Upper lobe of right lung (tissue), 1 donor: ENCODE measurements at regions not wholly inside any gene's neighbourhood (a gene's known extent, or its start where the extent isn't known, plus 50 kb on each side); places are given as distances from the start of the nearest gene placed in this dataset.

Experiments used
- ATAC-seq: fragments of 200-7000 bp; cut with Tn5 transposase; one replicate; pipeline ENCODE4 v1.9.1; 2020; ENCODE audit warnings: mild to moderate bottlenecking, moderate library complexity
- DNase-seq: peaks from one replicate; pipeline ENCODE4 v3.0.0-alpha.2; 2020
- H3K27ac ChIP-seq: fragments of 200-600 bp; one replicate; pipeline ENCODE4 v1.8.0; 2022
- H3K27me3 ChIP-seq: fragments of 200-600 bp; one replicate; pipeline ENCODE4 v1.8.0; 2022; ENCODE audit warnings: mild to moderate bottlenecking
- H3K36me3 ChIP-seq: fragments of 200-600 bp; one replicate; pipeline ENCODE4 v1.8.0; 2022
- H3K4me1 ChIP-seq: fragments of 200-600 bp; one replicate; pipeline ENCODE4 v1.8.0; 2022
- H3K4me3 ChIP-seq: fragments of 200-600 bp; one replicate; pipeline ENCODE4 v1.8.0; 2022; ENCODE audit warnings: mild to moderate bottlenecking
- H3K9me3 ChIP-seq: fragments of 200-600 bp; one replicate; pipeline ENCODE4 v1.8.0; 2022
- CTCF ChIP-seq: fragments of 200-600 bp; IDR thresholded peaks from one replicate; pipeline ENCODE4 v1.8.0; 2022; ENCODE audit warnings: antibody characterized with exemption
- intact Hi-C: fragments of 100-400 bp; cut with DNase I; formaldehyde crosslinking; loops from one replicate; pipeline ENCODE4 v1.11.0; 2022
- donor health status: DM: no; HTN: yes; CAD: no; lungs with severe emphysema.

GRCh38 chr12:43255522-43256111 lies 296.4 kb downstream of the ADAMTS20 start:
- DNase-seq (no peak), ATAC-seq (no peak)
- no peaks in the 10 kb centered on the region for H3K9me3 ChIP-seq
- H3K4me3 ChIP-seq = no peak overlapping the region
- H3K27ac ChIP-seq = no peak overlapping the region
- no peaks in the 10 kb centered on the region for H3K36me3 ChIP-seq
- TF ChIP-seq CTCF = no peak
- H3K4me1 ChIP-seq = no peaks in the 10 kb centered on the region
- intact Hi-C loops = no loop called here
- no peaks in the 10 kb centered on the region for H3K27me3 ChIP-seq

- no peaks in the 10 kb centered on the region for H3K9me3 ChIP-seq
- intact Hi-C loops = no loop called here
- H3K4me3 ChIP-seq = no peak overlapping the region
- no peak overlapping the region for H3K27ac ChIP-seq
- no peak for TF ChIP-seq CTCF
- H3K4me1 ChIP-seq = no peaks in the 10 kb centered on the region
- H3K27me3 ChIP-seq = no peaks in the 10 kb centered on the region
- no peaks in the 10 kb centered on the region for H3K36me3 ChIP-seq
- ATAC-seq = no peak
- no peak for DNase-seq
Observed at GRCh38 chr12:43252585-43252984, 299.4 kb downstream of the ADAMTS20 start.

- no peaks in the 10 kb centered on the region for H3K27me3 ChIP-seq
- ATAC-seq = no peak
Observed at GRCh38 chr12:43245947-43246346, 306.1 kb downstream of the ADAMTS20 start.

GRCh38 chr12:43241986-43242385 lies 310.0 kb downstream of the ADAMTS20 start:
- no peaks in the 10 kb centered on the region for H3K9me3 ChIP-seq
- DNase-seq (no peak), ATAC-seq (no peak)
- intact Hi-C loops = no loop called here
- no peaks in the 10 kb centered on the region for H3K27me3 ChIP-seq
- H3K36me3 ChIP-seq = no peaks in the 10 kb centered on the region
- H3K4me3 ChIP-seq = no peak overlapping the region
- no peaks in the 10 kb centered on the region for H3K4me1 ChIP-seq
- no peak overlapping the region for H3K27ac ChIP-seq
- TF ChIP-seq CTCF = no peak

More at GRCh38 chr12:43245947-43246346, 306.1 kb downstream of the ADAMTS20 start:
- H3K27ac ChIP-seq = no peak overlapping the region
- no peaks in the 10 kb centered on the region for H3K4me1 ChIP-seq
- intact Hi-C loops = no loop called here
- no peaks in the 10 kb centered on the region for H3K9me3 ChIP-seq
- H3K4me3 ChIP-seq = no peak overlapping the region
- DNase-seq = no peak
- no peak for TF ChIP-seq CTCF
- H3K36me3 ChIP-seq = no peaks in the 10 kb centered on the region

GRCh38 chr12:43238281-43238680 lies 313.7 kb downstream of the ADAMTS20 start:
- Histone ChIP-seq H3K4me1 (no peaks in the 10 kb centered on the region), H3K27ac (no peak overlapping the region), H3K36me3 (no peaks in the 10 kb centered on the region), H3K4me3 (no peak overlapping the region), H3K27me3 (no peaks in the 10 kb centered on the region), H3K9me3 (no peaks in the 10 kb centered on the region)
- no peak for DNase-seq
- intact Hi-C loops = no loop called here
- no peak for ATAC-seq
- TF ChIP-seq CTCF = no peak
